ENCODE measurements at regions not wholly inside any gene's neighbourhood (a gene's known extent, or its start where the extent isn't known, plus 50 kb on each side); places are given as distances from the start of the nearest gene placed in this dataset.

DNA sequence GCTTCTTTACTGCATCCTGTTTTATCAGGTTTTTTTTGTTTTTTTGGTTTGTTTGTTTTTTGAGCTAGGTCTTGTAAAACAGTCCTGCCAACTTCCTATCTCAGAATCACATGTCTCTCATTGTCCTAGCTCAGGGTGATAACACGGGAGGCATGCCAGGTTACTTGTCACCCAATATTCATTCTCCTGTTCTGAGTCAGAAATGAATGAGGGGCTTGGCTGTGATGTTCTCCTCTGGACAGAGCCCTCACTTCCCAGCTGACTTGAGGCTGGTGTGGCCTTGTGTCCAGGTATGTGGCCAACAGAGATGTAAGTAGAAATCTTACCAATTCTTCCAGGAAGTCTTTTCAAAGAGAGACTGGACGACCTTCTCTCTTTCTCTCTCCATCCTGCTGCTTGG lies 317.0 kb downstream of the GABRB3 start:
- intact Hi-C loops (cut with DNase I): no loop called here
- H3K9me3 ChIP-seq: no peaks in the 10 kb centered on the region
- H3K27ac ChIP-seq: no peak overlapping the region
- no peak for DNase-seq
- H3K4me3 ChIP-seq: no peak overlapping the region
- TF ChIP-seq, protein P1, sequence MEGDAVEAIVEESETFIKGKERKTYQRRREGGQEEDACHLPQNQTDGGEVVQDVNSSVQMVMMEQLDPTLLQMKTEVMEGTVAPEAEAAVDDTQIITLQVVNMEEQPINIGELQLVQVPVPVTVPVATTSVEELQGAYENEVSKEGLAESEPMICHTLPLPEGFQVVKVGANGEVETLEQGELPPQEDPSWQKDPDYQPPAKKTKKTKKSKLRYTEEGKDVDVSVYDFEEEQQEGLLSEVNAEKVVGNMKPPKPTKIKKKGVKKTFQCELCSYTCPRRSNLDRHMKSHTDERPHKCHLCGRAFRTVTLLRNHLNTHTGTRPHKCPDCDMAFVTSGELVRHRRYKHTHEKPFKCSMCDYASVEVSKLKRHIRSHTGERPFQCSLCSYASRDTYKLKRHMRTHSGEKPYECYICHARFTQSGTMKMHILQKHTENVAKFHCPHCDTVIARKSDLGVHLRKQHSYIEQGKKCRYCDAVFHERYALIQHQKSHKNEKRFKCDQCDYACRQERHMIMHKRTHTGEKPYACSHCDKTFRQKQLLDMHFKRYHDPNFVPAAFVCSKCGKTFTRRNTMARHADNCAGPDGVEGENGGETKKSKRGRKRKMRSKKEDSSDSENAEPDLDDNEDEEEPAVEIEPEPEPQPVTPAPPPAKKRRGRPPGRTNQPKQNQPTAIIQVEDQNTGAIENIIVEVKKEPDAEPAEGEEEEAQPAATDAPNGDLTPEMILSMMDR (IDR thresholded peaks at IDR 0.05): no peak
- no peak for TF ChIP-seq EP300 (IDR thresholded peaks at IDR 0.05)
- no peak for TF ChIP-seq POLR2A (IDR thresholded peaks at IDR 0.05)
- WGBS, 3 donors: 52 to 64% (median 53%) methylated on average over 2 of the region's 2 CpGs
- no peaks in the 10 kb centered on the region for H3K4me1 ChIP-seq (ENCODE audit: insufficient read depth)
- H3K27me3 ChIP-seq: no peaks in the 10 kb centered on the region
- H3K36me3 ChIP-seq: no peaks in the 10 kb centered on the region

GRCh38 chr15:26453914-26454313 lies 319.0 kb downstream of the GABRB3 start:
- intact Hi-C loops (cut with DNase I): no loop called here
- Histone ChIP-seq H3K36me3 (no peaks in the 10 kb centered on the region), H3K9me3 (no peaks in the 10 kb centered on the region), H3K4me3 (no peak overlapping the region), H3K27me3 (no peaks in the 10 kb centered on the region), H3K4me1 (ENCODE audit: insufficient read depth) (no peaks in the 10 kb centered on the region), H3K27ac (no peak overlapping the region)
- DNase-seq: no peak
- 19 to 35% (median 31%) methylated on average over 2 of the region's 2 CpGs for WGBS, 3 donors
- TF ChIP-seq, protein P1 (IDR thresholded peaks at IDR 0.05): no peak
- TF ChIP-seq EP300 (IDR thresholded peaks at IDR 0.05) (no peak), POLR2A (IDR thresholded peaks at IDR 0.05) (no peak)

DNA sequence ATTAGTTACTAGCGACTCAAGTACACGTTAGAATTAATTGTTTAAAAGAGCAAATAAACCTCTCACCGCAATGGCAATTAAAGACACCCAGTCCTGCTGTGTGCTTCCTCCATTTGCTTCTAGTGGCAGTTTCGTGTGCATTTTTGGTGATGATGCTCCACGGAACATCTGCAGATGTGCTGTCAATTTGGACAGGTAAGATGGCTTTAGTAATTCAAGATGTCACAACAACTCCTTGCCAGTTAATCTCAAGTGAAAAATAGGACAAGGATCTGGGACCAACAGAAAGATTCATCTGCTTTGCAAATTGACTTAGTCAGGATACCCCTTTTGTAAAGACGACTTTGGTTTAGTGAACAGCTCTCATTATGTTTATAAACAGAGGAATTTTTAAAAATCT lies 320.9 kb downstream of the GABRB3 start:
- no peaks in the 10 kb centered on the region for H3K27me3 ChIP-seq
- H3K4me3 ChIP-seq: no peak overlapping the region
- intact Hi-C loops (cut with DNase I): no loop called here
- 69 to 84% (median 70%) methylated on average over 6 of the region's 6 CpGs for WGBS, 3 donors
- H3K36me3 ChIP-seq: no peaks in the 10 kb centered on the region
- no peaks in the 10 kb centered on the region for H3K4me1 ChIP-seq (ENCODE audit: insufficient read depth)
- no peak for DNase-seq
- TF ChIP-seq, protein P1 (IDR thresholded peaks at IDR 0.05): no peak
- TF ChIP-seq EP300 (IDR thresholded peaks at IDR 0.05): no peak
- no peak for TF ChIP-seq POLR2A (IDR thresholded peaks at IDR 0.05)
- no peaks in the 10 kb centered on the region for H3K9me3 ChIP-seq
- H3K27ac ChIP-seq: no peak overlapping the region

DNA sequence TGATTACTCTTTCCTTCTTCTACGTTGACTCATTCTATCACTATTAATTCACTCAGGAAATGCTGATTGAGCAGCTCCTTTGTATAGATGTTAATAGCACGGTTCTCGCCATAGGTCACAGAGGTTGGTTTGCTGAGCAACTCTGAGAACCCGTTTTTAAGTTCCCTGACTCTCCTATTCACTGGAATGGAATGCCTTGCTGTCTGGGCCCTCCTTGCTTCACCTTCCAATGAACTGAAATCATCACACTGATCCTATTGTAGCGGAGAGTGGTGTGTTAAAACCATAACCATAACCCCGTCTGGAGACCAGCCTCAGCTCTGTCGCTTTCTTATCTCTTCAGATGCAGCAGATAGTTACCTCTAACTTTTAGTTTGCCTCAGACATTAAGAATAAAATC lies 323.6 kb downstream of the GABRB3 start:
- TF ChIP-seq EP300 (IDR thresholded peaks at IDR 0.05): no peak
- no peak for TF ChIP-seq POLR2A (IDR thresholded peaks at IDR 0.05)
- TF ChIP-seq, protein P1 (IDR thresholded peaks at IDR 0.05): no peak
- WGBS, 3 donors: 52 to 63% (median 57%) methylated on average over 7 of the region's 7 CpGs

DNA sequence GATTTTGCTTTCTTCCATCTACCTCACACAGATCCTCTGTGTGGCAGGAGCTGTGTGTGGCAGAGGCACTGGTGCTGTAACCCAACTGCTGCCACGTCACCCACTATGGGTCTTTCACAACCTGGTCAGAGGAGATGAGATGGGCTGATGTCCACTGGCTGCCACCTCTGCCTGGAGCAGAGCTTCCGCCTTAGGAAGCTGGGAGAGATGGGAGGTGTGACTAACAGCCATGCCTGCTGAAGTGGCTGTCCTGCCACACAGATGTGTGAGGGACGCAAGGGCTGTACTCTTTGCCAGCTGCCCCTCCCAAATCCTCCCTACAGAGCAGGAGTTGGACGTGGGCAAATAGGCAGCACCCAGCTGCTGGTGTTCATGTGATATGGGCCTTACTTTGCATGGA lies 329.5 kb downstream of the GABRB3 start:
- TF ChIP-seq POLR2A (IDR thresholded peaks at IDR 0.05) (no peak), EP300 (IDR thresholded peaks at IDR 0.05) (no peak)
- TF ChIP-seq, protein P1 (IDR thresholded peaks at IDR 0.05): no peak
- no peaks in the 10 kb centered on the region for H3K27me3 ChIP-seq
- no peaks in the 10 kb centered on the region for H3K9me3 ChIP-seq
- H3K4me3 ChIP-seq: no peak overlapping the region
- H3K27ac ChIP-seq: no peak overlapping the region
- intact Hi-C loops (cut with DNase I): no loop called here
- no peaks in the 10 kb centered on the region for H3K36me3 ChIP-seq
- no peak for DNase-seq
- H3K4me1 ChIP-seq (ENCODE audit: insufficient read depth): no peaks in the 10 kb centered on the region
- WGBS, 3 donors: 76 to 85% (median 78%) methylated on average over 4 of the region's 4 CpGs

More for the DNA sequence above, 323.6 kb downstream of the GABRB3 start:
- H3K4me3 ChIP-seq: no peak overlapping the region
- H3K36me3 ChIP-seq: no peaks in the 10 kb centered on the region
- H3K9me3 ChIP-seq: no peaks in the 10 kb centered on the region
- H3K27ac ChIP-seq: no peak overlapping the region
- intact Hi-C loops (cut with DNase I): no loop called here
- no peaks in the 10 kb centered on the region for H3K4me1 ChIP-seq (ENCODE audit: insufficient read depth)
- no peaks in the 10 kb centered on the region for H3K27me3 ChIP-seq
- no peak for DNase-seq
